ENCODE measurements at regions not wholly inside any gene's neighbourhood (a gene's known extent, or its start where the extent isn't known, plus 50 kb on each side); places are given as distances from the start of the nearest gene placed in this dataset.

- in situ Hi-C loops (cut with MboI; ENCODE audit: low pct_unique_long_range_greater_than_20kb, low sequenced_read_pairs), result no loop called here
- no peak for DNase-seq
Measured at GRCh38 chr3:181847276-181847675, 135.6 kb downstream of the SOX2 start.

GRCh38 chr3:181851063-181851462, 139.3 kb downstream of the SOX2 start:
- in situ Hi-C loops (cut with MboI; ENCODE audit: low pct_unique_long_range_greater_than_20kb, low sequenced_read_pairs), result no loop called here
- no peak for DNase-seq

GRCh38 chr3:181855825-181856224, 144.1 kb downstream of the SOX2 start:
- DNase-seq, result no peak

GRCh38 chr3:181859518-181859917, 147.8 kb downstream of the SOX2 start:
- in situ Hi-C loops (cut with MboI; ENCODE audit: low pct_unique_long_range_greater_than_20kb, low sequenced_read_pairs), result no loop called here
- DNase-seq, result no peak

More at GRCh38 chr3:181855825-181856224, 144.1 kb downstream of the SOX2 start:
- in situ Hi-C loops (cut with MboI; ENCODE audit: low pct_unique_long_range_greater_than_20kb, low sequenced_read_pairs), result no loop called here

- no peak for DNase-seq
- in situ Hi-C loops (cut with MboI; ENCODE audit: low pct_unique_long_range_greater_than_20kb, low sequenced_read_pairs), result no loop called here
Measured at GRCh38 chr3:181860235-181860634, 148.5 kb downstream of the SOX2 start.

GRCh38 chr3:181862502-181862901, 150.8 kb downstream of the SOX2 start:
- no peak for DNase-seq

GRCh38 chr3:181868576-181869082, 156.9 kb downstream of the SOX2 start:
- in situ Hi-C loops (cut with MboI; ENCODE audit: low pct_unique_long_range_greater_than_20kb, low sequenced_read_pairs), result no loop called here
- no peak for DNase-seq

More at GRCh38 chr3:181862502-181862901, 150.8 kb downstream of the SOX2 start:
- in situ Hi-C loops (cut with MboI; ENCODE audit: low pct_unique_long_range_greater_than_20kb, low sequenced_read_pairs), result no loop called here

- no peak for DNase-seq
- in situ Hi-C loops (cut with MboI; ENCODE audit: low pct_unique_long_range_greater_than_20kb, low sequenced_read_pairs), result no loop called here
Measured at GRCh38 chr3:181872887-181873286, 161.2 kb downstream of the SOX2 start.

- DNase-seq, result no peak
- in situ Hi-C loops (cut with MboI; ENCODE audit: low pct_unique_long_range_greater_than_20kb, low sequenced_read_pairs), result no loop called here
Measured at GRCh38 chr3:181879926-181880325, 168.2 kb downstream of the SOX2 start.

- in situ Hi-C loops (cut with MboI; ENCODE audit: low pct_unique_long_range_greater_than_20kb, low sequenced_read_pairs), result no loop called here
- no peak for DNase-seq
Measured at GRCh38 chr3:181880331-181880730, 168.6 kb downstream of the SOX2 start.

GRCh38 chr3:181881749-181882148, 170.0 kb downstream of the SOX2 start:
- in situ Hi-C loops (cut with MboI; ENCODE audit: low pct_unique_long_range_greater_than_20kb, low sequenced_read_pairs), result no loop called here
- DNase-seq, result no peak

- no peak for DNase-seq
- in situ Hi-C loops (cut with MboI; ENCODE audit: low pct_unique_long_range_greater_than_20kb, low sequenced_read_pairs), result no loop called here
Measured at GRCh38 chr3:181885868-181886630, 174.3 kb downstream of the SOX2 start.

GRCh38 chr3:181886676-181887075, 175.0 kb downstream of the SOX2 start:
- DNase-seq, result no peak
- in situ Hi-C loops (cut with MboI; ENCODE audit: low pct_unique_long_range_greater_than_20kb, low sequenced_read_pairs), result no loop called here

- in situ Hi-C loops (cut with MboI; ENCODE audit: low pct_unique_long_range_greater_than_20kb, low sequenced_read_pairs), result no loop called here
- no peak for DNase-seq
Measured at GRCh38 chr3:181887685-181888084, 176.0 kb downstream of the SOX2 start.

GRCh38 chr3:181888234-181888633, 176.5 kb downstream of the SOX2 start:
- in situ Hi-C loops (cut with MboI; ENCODE audit: low pct_unique_long_range_greater_than_20kb, low sequenced_read_pairs), result no loop called here
- DNase-seq, result no peak

GRCh38 chr3:181892848-181893247, 181.1 kb downstream of the SOX2 start:
- in situ Hi-C loops (cut with MboI; ENCODE audit: low pct_unique_long_range_greater_than_20kb, low sequenced_read_pairs), result no loop called here
- DNase-seq, result no peak

- in situ Hi-C loops (cut with MboI; ENCODE audit: low pct_unique_long_range_greater_than_20kb, low sequenced_read_pairs), result no loop called here
Measured at GRCh38 chr3:181896605-181897004, 184.9 kb downstream of the SOX2 start.

GRCh38 chr3:181899702-181900101, 188.0 kb downstream of the SOX2 start:
- in situ Hi-C loops (cut with MboI; ENCODE audit: low pct_unique_long_range_greater_than_20kb, low sequenced_read_pairs), result no loop called here

More at GRCh38 chr3:181896605-181897004, 184.9 kb downstream of the SOX2 start:
- DNase-seq, result no peak

GRCh38 chr3:181901626-181902025, 189.9 kb downstream of the SOX2 start:
- in situ Hi-C loops (cut with MboI; ENCODE audit: low pct_unique_long_range_greater_than_20kb, low sequenced_read_pairs), result no loop called here

More at GRCh38 chr3:181899702-181900101, 188.0 kb downstream of the SOX2 start:
- no peak for DNase-seq

GRCh38 chr3:181906338-181906737, 194.6 kb downstream of the SOX2 start:
- in situ Hi-C loops (cut with MboI; ENCODE audit: low pct_unique_long_range_greater_than_20kb, low sequenced_read_pairs), result no loop called here

More at GRCh38 chr3:181901626-181902025, 189.9 kb downstream of the SOX2 start:
- DNase-seq, result no peak

GRCh38 chr3:181909241-181909640, 197.5 kb downstream of the SOX2 start:
- in situ Hi-C loops (cut with MboI; ENCODE audit: low pct_unique_long_range_greater_than_20kb, low sequenced_read_pairs), result no loop called here
- no peak for DNase-seq

More at GRCh38 chr3:181906338-181906737, 194.6 kb downstream of the SOX2 start:
- DNase-seq, result no peak

Data from KBM-7 (cell line).